ENCODE measurements at regions not wholly inside any gene's neighbourhood (a gene's known extent, or its start where the extent isn't known, plus 50 kb on each side); places are given as distances from the start of the nearest gene placed in this dataset.

DNA sequence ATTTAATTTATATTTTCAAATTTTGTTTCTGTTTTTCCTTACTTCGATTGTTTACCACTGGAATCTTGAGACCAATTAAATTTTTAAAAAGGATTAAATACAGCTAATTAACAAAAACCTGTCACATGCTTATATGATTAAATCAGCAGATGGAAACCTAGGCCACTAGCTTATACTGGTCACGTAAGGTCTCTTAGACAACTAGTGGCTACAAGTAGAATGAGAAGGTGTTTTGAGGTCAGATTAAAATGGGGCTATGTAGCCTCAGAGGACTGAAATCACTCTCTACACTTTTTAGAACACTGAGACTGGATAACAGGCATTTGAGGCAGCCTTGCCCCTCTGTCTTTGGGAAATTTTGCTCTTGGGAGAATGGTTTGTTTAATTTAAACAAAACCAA lies 246.5 kb upstream of the ONECUT1 start:
- TF ChIP-seq, protein P1, sequence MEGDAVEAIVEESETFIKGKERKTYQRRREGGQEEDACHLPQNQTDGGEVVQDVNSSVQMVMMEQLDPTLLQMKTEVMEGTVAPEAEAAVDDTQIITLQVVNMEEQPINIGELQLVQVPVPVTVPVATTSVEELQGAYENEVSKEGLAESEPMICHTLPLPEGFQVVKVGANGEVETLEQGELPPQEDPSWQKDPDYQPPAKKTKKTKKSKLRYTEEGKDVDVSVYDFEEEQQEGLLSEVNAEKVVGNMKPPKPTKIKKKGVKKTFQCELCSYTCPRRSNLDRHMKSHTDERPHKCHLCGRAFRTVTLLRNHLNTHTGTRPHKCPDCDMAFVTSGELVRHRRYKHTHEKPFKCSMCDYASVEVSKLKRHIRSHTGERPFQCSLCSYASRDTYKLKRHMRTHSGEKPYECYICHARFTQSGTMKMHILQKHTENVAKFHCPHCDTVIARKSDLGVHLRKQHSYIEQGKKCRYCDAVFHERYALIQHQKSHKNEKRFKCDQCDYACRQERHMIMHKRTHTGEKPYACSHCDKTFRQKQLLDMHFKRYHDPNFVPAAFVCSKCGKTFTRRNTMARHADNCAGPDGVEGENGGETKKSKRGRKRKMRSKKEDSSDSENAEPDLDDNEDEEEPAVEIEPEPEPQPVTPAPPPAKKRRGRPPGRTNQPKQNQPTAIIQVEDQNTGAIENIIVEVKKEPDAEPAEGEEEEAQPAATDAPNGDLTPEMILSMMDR (conservative IDR thresholded peaks at IDR 0.05): no peak; the same call in 1 of the 2 replicates
- no peak for TF ChIP-seq ZFX (IDR thresholded peaks at IDR 0.05)

Data from C4-2B (cell line).